ENCODE measurements at regions not wholly inside any gene's neighbourhood (a gene's known extent, or its start where the extent isn't known, plus 50 kb on each side); places are given as distances from the start of the nearest gene placed in this dataset.

GRCh38 chr5:164672205-164672604, 1166.8 kb downstream of the MAT2B start:
- TF ChIP-seq ZNF619 (CRISPR knock-in tag; IDR thresholded peaks at IDR 0.05) (no peak), CTCF (CRISPR knock-in tag; IDR thresholded peaks at IDR 0.05) (no peak), GMEB1 (CRISPR knock-in tag; IDR thresholded peaks at IDR 0.05; ENCODE audit: borderline replicate concordance) (no peak), ZNF326 (CRISPR knock-in tag; IDR thresholded peaks at IDR 0.05; ENCODE audit: borderline replicate concordance) (no peak), JUND (CRISPR knock-in tag; IDR thresholded peaks at IDR 0.05) (no peak), SIN3A (IDR thresholded peaks at IDR 0.05; ENCODE audit: borderline replicate concordance, low read depth, low read length) (no peak), YY1 (IDR thresholded peaks at IDR 0.05; ENCODE audit: insufficient read depth, insufficient replicate concordance, low read depth, low read length) (no peak)
